OCI-LY3 (cell line): ENCODE measurements at regions not wholly inside any gene's neighbourhood (a gene's known extent, or its start where the extent isn't known, plus 50 kb on each side); places are given as distances from the start of the nearest gene placed in this dataset.

Experiments used
- EZH2phosphoT487 ChIP-seq: fragments of 200-600 bp; shearing (Covaris generic); IDR thresholded peaks from 2 replicates; pipeline ENCODE4 v1.6.1; 2018; ENCODE audit warnings: antibody characterized with exemption, mixed run types, low read depth
- TF ChIP-seq, protein P1 (sequence below): fragments of 200-600, 300-600 bp; sonication (generic); IDR thresholded peaks from 2 replicates; pipeline ENCODE4 v1.5.1; 2014; ENCODE audit warnings: antibody characterized with exemption, low read length, low read depth

DNA sequence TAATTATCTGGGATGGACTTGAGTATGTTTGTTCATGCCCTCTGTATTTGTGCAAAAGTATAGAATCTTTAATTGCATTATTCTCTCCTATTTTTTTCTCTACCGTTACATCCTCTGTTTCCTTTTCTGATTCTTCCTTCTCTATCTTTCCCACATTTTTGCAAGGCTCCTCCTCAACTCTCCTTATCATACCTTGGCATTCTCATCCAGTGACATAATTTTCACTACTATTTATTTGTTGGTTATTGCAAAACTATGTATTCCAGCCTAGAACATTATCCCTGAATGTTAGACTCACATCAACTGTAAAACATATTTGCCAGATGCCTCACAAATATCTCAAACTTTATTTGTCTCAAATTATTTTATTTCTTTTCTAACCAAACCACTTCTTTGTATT is 381.9 kb downstream of the COL11A1 start:
- no peak for TF ChIP-seq EZH2phosphoT487
- TF ChIP-seq, protein P1, sequence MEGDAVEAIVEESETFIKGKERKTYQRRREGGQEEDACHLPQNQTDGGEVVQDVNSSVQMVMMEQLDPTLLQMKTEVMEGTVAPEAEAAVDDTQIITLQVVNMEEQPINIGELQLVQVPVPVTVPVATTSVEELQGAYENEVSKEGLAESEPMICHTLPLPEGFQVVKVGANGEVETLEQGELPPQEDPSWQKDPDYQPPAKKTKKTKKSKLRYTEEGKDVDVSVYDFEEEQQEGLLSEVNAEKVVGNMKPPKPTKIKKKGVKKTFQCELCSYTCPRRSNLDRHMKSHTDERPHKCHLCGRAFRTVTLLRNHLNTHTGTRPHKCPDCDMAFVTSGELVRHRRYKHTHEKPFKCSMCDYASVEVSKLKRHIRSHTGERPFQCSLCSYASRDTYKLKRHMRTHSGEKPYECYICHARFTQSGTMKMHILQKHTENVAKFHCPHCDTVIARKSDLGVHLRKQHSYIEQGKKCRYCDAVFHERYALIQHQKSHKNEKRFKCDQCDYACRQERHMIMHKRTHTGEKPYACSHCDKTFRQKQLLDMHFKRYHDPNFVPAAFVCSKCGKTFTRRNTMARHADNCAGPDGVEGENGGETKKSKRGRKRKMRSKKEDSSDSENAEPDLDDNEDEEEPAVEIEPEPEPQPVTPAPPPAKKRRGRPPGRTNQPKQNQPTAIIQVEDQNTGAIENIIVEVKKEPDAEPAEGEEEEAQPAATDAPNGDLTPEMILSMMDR = no peak
